ENCODE measurements at regions not wholly inside any gene's neighbourhood (a gene's known extent, or its start where the extent isn't known, plus 50 kb on each side); places are given as distances from the start of the nearest gene placed in this dataset.

GRCh38 chr7:46468753-46469356 is 547.8 kb upstream of the IGFBP3 start:
- no peak for DNase-seq

- DNase-seq, result no peak
These were observed 542.1 kb upstream of the IGFBP3 start for GRCh38 chr7:46463170-46463569.

- no peak for DNase-seq
These were observed 540.3 kb upstream of the IGFBP3 start for GRCh38 chr7:46461334-46461777.

GRCh38 chr7:46459942-46460341 is 538.9 kb upstream of the IGFBP3 start:
- DNase-seq, result no peak

GRCh38 chr7:46454816-46455215 is 533.7 kb upstream of the IGFBP3 start:
- no peak for DNase-seq

- DNase-seq, result no peak
These were observed 531.6 kb upstream of the IGFBP3 start for GRCh38 chr7:46452561-46453135.

- DNase-seq, result no peak
These were observed 530.8 kb upstream of the IGFBP3 start for GRCh38 chr7:46451846-46452245.

GRCh38 chr7:46450886-46451285 is 529.8 kb upstream of the IGFBP3 start:
- DNase-seq, result no peak

GRCh38 chr7:46450425-46450824 is 529.4 kb upstream of the IGFBP3 start:
- no peak for DNase-seq

GRCh38 chr7:46449743-46450142 is 528.7 kb upstream of the IGFBP3 start:
- DNase-seq, result no peak

GRCh38 chr7:46448478-46448877 is 527.4 kb upstream of the IGFBP3 start:
- DNase-seq, result no peak

- DNase-seq, result no peak
These were observed 525.1 kb upstream of the IGFBP3 start for GRCh38 chr7:46446151-46446550.

- no peak for DNase-seq
These were observed 523.2 kb upstream of the IGFBP3 start for GRCh38 chr7:46444256-46444655.

- no peak for DNase-seq
These were observed 519.1 kb upstream of the IGFBP3 start for GRCh38 chr7:46440186-46440585.

- no peak for DNase-seq
These were observed 511.6 kb upstream of the IGFBP3 start for GRCh38 chr7:46432708-46433107.

GRCh38 chr7:46428295-46428694 is 507.2 kb upstream of the IGFBP3 start:
- no peak for DNase-seq

GRCh38 chr7:46424934-46425333 is 503.9 kb upstream of the IGFBP3 start:
- no peak for DNase-seq

- DNase-seq, result no peak
These were observed 500.6 kb upstream of the IGFBP3 start for GRCh38 chr7:46421441-46422230.

- DNase-seq, result no peak
These were observed 493.9 kb upstream of the IGFBP3 start for GRCh38 chr7:46414946-46415345.

- DNase-seq, result no peak
These were observed 490.2 kb upstream of the IGFBP3 start for GRCh38 chr7:46411236-46411635.

- no peak for DNase-seq
These were observed 486.1 kb upstream of the IGFBP3 start for GRCh38 chr7:46407125-46407524.

- no peak for DNase-seq
These were observed 476.5 kb upstream of the IGFBP3 start for GRCh38 chr7:46397591-46397990.

- DNase-seq, result no peak
These were observed 475.4 kb upstream of the IGFBP3 start for GRCh38 chr7:46396481-46396880.

- DNase-seq, result no peak
These were observed 472.1 kb upstream of the IGFBP3 start for GRCh38 chr7:46393142-46393541.
